DMS53 (cell line): ENCODE measurements at regions not wholly inside any gene's neighbourhood (a gene's known extent, or its start where the extent isn't known, plus 50 kb on each side); places are given as distances from the start of the nearest gene placed in this dataset.
"Not testable (repeated sequence)": the region's sequence is repeated elsewhere in the genome, so short reads cannot be mapped to it uniquely, and the experiment has no call there.

ENCODE experiments used
- DNase-seq: peaks from one replicate; lab custom pipeline; 2025; lab: John Stamatoyannopoulos, UW

GRCh38 chr2:111472844-111473403 is 352.2 kb downstream of the BCL2L11 start:
- DNase-seq, result not testable (repeated sequence)

GRCh38 chr2:111473522-111473921 is 352.8 kb downstream of the BCL2L11 start:
- DNase-seq, result not testable (repeated sequence)

- DNase-seq, result not testable (repeated sequence)
Measured at GRCh38 chr2:111474198-111474705, 353.5 kb downstream of the BCL2L11 start.

DNA sequence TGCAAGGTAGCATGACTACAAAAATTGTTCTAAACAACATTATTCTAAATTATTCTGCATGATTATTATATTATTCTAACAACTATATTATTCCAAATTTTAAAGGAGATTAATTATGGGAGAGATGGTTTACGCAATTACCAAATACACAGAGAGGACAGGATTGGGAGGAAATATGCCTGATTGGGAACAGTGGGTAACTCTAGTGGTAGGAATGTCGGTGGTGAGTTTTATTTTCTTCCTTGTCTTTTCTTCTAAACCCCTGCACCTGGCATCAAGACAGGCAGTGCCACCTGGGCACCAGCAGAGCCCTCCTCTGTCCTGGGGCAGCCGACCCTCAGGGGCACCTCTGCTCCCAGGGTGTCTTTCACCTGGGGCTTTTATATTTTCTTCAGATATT is 357.6 kb downstream of the BCL2L11 start:
- not testable (repeated sequence) for DNase-seq

DNA sequence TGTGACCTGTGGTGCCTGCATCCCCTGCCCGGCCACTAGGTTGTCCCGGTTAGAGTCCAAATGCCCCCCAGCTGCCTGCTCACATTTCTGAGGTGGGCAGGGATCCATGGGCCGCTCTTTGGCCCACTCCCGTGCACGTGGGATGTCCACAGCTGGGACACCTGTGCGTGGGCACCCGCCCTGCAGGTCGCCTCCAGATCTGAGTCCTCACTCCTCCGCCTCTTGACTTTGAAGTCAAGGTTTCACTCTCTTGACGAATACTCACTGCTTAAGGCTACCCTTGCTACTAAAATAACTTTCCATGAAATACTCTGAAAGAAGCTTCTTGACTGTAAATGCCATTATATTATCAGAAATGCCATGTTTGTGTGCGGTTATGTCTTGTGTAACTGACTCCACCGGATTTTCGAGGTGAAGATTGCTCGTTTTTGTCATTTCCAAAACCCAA is 358.2 kb downstream of the BCL2L11 start:
- not testable (repeated sequence) for DNase-seq

DNA sequence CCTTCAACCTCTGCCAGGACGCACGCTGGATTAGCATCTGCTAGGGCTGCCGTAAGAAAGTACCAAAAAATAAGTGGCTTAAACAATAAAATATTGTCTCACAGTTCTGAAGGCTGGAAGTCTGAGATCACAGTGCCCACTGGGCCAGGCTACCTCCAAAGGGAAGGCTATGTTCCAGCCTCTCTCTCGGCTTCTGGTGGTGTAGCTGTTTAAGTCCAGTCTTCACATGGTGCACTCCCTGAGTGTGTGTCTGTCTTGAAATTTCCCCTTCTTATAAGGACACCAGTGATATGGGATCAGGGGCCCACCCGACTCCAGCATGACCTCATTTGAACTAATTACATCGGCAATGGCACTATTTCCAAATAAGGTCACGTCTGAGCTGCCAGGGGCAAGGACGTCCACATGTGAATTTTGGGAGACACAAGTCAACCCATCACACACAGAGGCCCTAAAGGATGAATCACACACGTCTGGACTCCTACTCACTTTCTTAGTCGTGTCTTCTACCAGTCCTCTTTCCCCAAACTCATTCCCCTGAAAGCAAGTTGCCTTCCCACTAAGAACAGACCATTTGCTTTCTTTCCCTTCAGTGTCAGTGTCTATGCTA is 359.4 kb downstream of the BCL2L11 start:
- DNase-seq, result not testable (repeated sequence)

GRCh38 chr2:111480633-111481032 is 359.9 kb downstream of the BCL2L11 start:
- DNase-seq, result not testable (repeated sequence)

- not testable (repeated sequence) for DNase-seq
Measured at GRCh38 chr2:111481219-111481618, 360.5 kb downstream of the BCL2L11 start.

DNA sequence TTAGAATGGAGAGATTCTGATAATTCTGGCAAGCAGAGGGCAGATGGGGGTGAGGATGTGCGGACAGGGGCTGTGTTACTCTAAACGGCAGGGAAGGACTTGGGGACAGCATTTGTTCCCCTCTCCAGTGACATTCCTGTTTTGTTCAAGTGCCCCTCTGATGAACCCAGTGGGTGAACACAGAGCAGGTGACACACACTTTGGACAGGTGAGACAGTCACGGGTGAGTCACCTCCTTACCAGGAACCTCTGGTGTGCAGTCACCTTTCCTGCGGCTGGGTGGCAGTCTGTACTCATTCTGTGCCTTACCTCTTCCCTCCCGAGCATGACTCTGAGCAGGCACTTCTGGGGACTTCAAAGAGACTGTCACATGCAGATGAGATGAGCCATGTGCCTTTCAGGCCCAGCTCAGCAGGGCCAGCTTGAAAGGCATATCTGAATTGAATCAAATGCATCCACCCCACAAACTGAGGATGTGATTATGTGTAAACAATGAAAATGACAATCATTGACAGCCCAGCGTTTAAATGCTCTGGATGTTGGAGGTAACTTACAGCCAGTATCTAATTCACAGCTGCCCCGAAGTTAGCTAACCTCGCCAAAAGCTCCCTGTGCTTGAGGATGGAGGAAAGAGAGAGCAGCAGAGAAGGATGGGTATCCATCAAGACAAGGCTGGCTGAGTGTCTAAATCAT is 362.4 kb downstream of the BCL2L11 start:
- not testable (repeated sequence) for DNase-seq

- not testable (repeated sequence) for DNase-seq
Measured at GRCh38 chr2:111484097-111484496, 363.4 kb downstream of the BCL2L11 start.

DNA sequence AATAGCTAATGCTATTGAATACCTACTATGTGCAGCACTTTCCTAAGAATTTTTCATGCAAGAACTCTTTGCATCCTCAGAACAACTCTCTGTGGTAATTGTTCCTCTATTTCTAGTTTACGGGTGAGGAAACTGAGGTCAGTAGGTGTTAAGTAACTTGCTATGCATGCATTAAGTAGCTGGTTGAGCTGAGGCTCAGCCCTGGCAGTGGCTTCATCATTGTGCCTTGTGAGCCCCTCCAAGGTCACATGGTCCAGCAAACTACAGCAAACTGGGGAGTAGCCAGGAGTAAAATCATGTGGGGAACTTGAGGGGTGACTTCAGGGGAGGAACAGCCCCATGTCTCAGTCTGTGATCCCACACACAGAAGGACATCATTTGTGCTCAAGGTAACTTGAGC is 365.2 kb downstream of the BCL2L11 start:
- not testable (repeated sequence) for DNase-seq

DNA sequence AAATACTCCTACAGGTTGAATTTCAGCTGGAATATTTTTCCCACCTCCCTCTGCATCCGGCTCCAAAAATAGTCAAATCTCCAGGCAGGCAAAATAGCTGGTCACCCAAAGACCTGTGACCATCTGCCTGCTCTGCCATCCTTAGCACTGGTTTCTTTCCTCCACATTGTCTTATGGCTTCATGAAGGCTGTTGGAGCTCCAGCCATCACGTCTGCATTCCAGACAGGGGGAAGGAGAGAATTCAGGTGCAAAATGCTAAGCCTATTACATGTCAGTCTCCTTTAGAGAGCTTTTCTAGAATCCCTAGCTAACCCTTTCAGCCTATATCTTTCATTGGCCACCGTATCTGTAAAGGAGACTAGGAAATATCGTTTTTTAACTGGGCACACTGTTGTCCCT is 367.7 kb downstream of the BCL2L11 start:
- DNase-seq, result not testable (repeated sequence)

DNA sequence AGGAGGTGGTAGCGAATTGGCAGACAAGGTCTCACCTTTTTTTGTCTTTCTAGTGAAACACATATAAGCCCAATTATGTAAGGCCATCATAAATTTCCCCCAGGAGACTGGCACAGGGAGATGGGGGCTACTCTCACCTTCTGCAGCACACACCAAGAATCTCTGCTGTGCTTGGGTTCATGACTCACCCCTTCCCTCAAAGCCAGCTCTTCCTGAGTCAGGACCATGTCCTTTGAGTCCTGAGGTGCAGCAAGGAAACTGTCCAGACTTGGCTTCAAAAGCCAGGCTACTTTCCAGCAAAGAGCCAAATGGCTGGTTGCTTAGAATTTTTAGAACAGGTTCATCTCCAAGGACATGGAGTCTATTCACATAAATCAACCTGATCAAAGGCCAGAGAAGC is 368.7 kb downstream of the BCL2L11 start:
- DNase-seq, result not testable (repeated sequence)

- DNase-seq, result not testable (repeated sequence)
Measured at GRCh38 chr2:111491181-111491580, 370.5 kb downstream of the BCL2L11 start.

DNA sequence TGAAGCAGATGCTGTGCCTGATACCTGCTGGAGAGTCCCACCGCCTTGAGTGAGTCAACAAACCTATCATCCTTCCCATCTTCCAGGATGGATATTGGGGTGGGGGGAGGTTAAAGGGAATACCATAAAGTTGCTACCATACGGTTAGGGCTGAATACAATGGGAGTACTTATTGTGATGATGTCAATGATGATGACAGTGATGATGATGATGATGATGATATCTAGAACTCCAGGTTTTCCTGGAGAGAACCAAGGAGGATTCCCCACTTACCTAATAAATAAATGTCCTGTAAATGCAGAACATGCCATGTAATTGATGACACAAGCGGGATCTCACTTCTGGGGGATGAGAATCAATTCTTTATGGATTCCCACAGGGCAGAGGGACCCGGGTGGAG is 370.9 kb downstream of the BCL2L11 start:
- DNase-seq, result not testable (repeated sequence)

DNA sequence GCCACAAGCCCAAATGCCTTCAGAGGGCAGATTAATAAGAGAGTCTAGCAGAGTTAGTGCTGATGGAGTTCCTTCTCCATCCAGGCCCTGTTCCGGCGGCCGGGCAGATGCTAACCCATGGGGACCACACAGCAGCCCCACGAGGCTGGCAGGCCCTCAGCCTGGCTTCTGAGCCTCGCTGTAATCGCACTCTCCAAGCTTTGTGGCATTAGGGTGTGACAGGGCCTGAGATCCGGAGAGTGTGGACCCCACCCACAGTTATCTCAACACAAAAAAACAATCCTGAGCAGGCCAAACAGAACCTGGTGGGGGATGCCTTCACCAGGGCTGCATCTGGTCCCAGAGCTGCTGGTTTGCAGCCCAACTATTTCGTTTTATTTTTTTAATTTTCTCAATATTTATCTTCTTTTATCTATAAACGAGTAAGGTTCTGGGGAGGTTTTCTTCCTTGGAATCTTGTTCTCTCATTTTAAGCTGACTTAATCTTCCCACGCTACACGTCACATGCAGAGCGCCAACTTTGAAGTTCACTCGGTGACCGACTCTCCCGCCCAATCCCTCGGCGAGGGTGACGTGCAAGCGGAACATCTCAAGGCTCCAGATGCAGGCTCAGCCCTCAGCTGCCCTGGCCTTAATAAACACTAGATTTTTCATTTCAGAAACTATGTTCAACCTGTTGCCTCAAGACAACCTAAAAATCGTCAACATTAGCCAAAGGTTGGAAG is 372.4 kb downstream of the BCL2L11 start:
- not testable (repeated sequence) for DNase-seq

DNA sequence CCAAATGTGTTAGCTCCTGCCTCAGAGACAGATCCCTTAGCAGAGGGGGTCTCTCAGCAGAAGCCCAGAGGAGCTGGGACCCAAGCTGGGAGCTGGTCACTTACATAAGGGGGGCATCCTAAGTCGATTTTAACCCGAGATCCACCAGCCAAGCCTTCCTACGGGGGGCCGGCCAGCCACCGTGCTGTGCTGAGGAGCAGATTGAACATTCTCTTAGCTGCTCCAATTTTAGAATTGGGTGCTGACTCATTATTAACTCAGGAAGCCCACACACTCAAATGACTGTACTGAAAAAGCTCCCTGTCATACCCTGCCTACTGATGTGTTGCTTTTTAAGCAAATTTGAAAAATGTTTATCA is 373.0 kb downstream of the BCL2L11 start:
- DNase-seq, result not testable (repeated sequence)

GRCh38 chr2:111494288-111494980 is 373.7 kb downstream of the BCL2L11 start:
- DNase-seq, result not testable (repeated sequence)

DNA sequence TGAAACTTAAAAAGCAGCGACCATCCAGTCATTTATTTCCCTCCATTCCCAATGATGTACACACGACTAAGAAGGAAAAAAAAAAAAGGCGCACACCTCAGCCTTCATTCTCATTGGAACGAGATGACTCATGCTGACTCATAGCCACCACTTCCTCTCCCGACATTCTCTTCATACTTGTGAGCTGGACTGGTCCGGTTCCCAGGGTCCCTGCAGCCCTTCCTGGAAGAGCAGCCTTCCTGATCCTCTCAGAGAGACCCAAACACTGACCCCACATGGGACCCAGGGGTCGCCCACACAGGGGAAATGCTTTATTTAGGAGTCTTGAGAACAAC is 374.2 kb downstream of the BCL2L11 start:
- DNase-seq, result not testable (repeated sequence)

DNA sequence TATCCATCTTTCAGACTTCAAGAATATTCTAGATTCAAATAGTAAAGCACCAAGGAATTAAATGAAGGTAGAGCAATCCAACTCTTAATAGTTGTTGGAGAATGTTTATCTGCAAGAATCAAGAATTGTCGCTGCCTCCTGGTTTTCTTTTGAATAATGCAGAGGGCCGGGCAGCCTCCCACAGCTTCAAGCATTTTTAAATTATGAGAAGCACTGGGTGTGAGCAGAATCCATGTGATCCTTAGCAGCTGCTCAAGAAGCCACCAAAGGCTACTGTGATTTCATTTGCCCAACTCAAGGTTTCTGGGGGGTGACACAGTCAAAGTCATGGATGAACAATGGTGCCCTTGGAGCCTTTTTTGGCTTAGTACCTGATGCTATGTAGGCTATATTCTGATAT is 374.9 kb downstream of the BCL2L11 start:
- not testable (repeated sequence) for DNase-seq

DNA sequence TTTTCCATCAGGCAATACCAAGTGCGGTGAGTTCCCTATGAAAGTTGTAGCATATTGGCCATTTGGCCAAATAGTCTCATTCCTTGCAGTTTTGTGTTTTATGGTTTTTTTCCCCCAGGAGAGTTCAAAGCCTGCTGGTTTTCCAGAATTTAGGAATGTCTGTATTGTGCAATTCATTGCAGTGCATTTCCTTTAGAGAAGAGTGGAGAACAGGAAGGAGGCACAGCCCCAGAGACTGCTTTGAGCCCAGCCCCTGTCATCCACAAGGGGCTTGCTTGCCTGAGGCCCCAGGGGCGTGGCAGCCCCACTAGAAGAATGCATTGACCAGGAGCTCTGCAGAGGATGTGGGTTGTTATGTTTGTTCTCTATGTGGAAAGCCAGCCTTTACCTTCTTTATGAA is 375.5 kb downstream of the BCL2L11 start:
- DNase-seq, result not testable (repeated sequence)

GRCh38 chr2:111496860-111497259 is 376.1 kb downstream of the BCL2L11 start:
- DNase-seq, result not testable (repeated sequence)
